HG03469 (cell line): ENCODE measurements at regions not wholly inside any gene's neighbourhood (a gene's known extent, or its start where the extent isn't known, plus 50 kb on each side); places are given as distances from the start of the nearest gene placed in this dataset.

ENCODE experiments used
- ATAC-seq: cut with Tn5 transposase; IDR thresholded peaks from one replicate; pipeline ENCODE4 v1.9.1; 2021; ENCODE audit warnings: mild to moderate bottlenecking, moderate library complexity, moderate number of reproducible peaks; ENCODE audit not compliant: unreplicated experiment

- no peak for ATAC-seq
Observed at GRCh38 chr3:170753421-170754310, 116.3 kb downstream of the RPL22L1 start.

- ATAC-seq, result no peak
Observed at GRCh38 chr3:170752571-170753155, 117.3 kb downstream of the RPL22L1 start.

- ATAC-seq, result no peak
Observed at GRCh38 chr3:170751899-170752293, 118.1 kb downstream of the RPL22L1 start.

- ATAC-seq, result no peak
Observed at GRCh38 chr3:170751083-170751898, 118.7 kb downstream of the RPL22L1 start.

GRCh38 chr3:170750478-170750830, 119.5 kb downstream of the RPL22L1 start:
- no peak for ATAC-seq

- no peak for ATAC-seq
Observed at GRCh38 chr3:170749765-170750477, 120.1 kb downstream of the RPL22L1 start.

GRCh38 chr3:170749185-170749584, 120.8 kb downstream of the RPL22L1 start:
- ATAC-seq, result no peak

GRCh38 chr3:170746175-170746942, 123.6 kb downstream of the RPL22L1 start:
- ATAC-seq, result no peak

GRCh38 chr3:170745211-170745718, 124.7 kb downstream of the RPL22L1 start:
- ATAC-seq, result no peak

GRCh38 chr3:170741756-170742529, 128.1 kb downstream of the RPL22L1 start:
- no peak for ATAC-seq

GRCh38 chr3:170740726-170741591, 129.0 kb downstream of the RPL22L1 start:
- no peak for ATAC-seq

- ATAC-seq, result no peak
Observed at GRCh38 chr3:170740285-170740684, 129.7 kb downstream of the RPL22L1 start.

- ATAC-seq, result no peak
Observed at GRCh38 chr3:170739410-170739809, 130.6 kb downstream of the RPL22L1 start.

GRCh38 chr3:170738766-170739165, 131.2 kb downstream of the RPL22L1 start:
- no peak for ATAC-seq

GRCh38 chr3:170737498-170738162, 132.4 kb downstream of the RPL22L1 start:
- ATAC-seq, result no peak

GRCh38 chr3:170735821-170736220, 134.2 kb downstream of the RPL22L1 start:
- no peak for ATAC-seq

- ATAC-seq, result no peak
Observed at GRCh38 chr3:170734735-170735065, 135.3 kb downstream of the RPL22L1 start.
